A172 (cell line): ENCODE measurements at regions not wholly inside any gene's neighbourhood (a gene's known extent, or its start where the extent isn't known, plus 50 kb on each side); places are given as distances from the start of the nearest gene placed in this dataset.
"Not testable (repeated sequence)": the region's sequence is repeated elsewhere in the genome, so short reads cannot be mapped to it uniquely, and the experiment has no call there.

Source experiments
- DNase-seq: peaks from one replicate; pipeline ENCODE4 v3.0.0-alpha.2; 2015; ENCODE audit warnings: low spot score

- not testable (repeated sequence) for DNase-seq
Observed at GRCh38 chr2:66177128-66177796, 257.7 kb upstream of the MEIS1 start.

GRCh38 chr2:66174491-66174890 lies 260.4 kb upstream of the MEIS1 start:
- no peak for DNase-seq

- no peak for DNase-seq
Observed at GRCh38 chr2:66173645-66174044, 261.3 kb upstream of the MEIS1 start.

GRCh38 chr2:66171530-66171929 lies 263.4 kb upstream of the MEIS1 start:
- DNase-seq: no peak

- no peak for DNase-seq
Observed at GRCh38 chr2:66170744-66171330, 264.1 kb upstream of the MEIS1 start.

- DNase-seq: no peak
Observed at GRCh38 chr2:66169076-66169475, 265.8 kb upstream of the MEIS1 start.

- DNase-seq: peak; percentile 1
Observed at GRCh38 chr2:66164470-66164869, 270.5 kb upstream of the MEIS1 start.

GRCh38 chr2:66156171-66156570 lies 278.8 kb upstream of the MEIS1 start:
- no peak for DNase-seq

GRCh38 chr2:66153941-66154340 lies 281.0 kb upstream of the MEIS1 start:
- DNase-seq: no peak

- no peak for DNase-seq
Observed at GRCh38 chr2:66145490-66145889, 289.4 kb upstream of the MEIS1 start.

GRCh38 chr2:66144324-66144723 lies 290.6 kb upstream of the MEIS1 start:
- DNase-seq: not testable (repeated sequence)

- no peak for DNase-seq
Observed at GRCh38 chr2:66137606-66138130, 297.3 kb upstream of the MEIS1 start.

- peak; percentile 8 for DNase-seq
Observed at GRCh38 chr2:66134138-66134701, 300.7 kb upstream of the MEIS1 start.

- DNase-seq: no peak
Observed at GRCh38 chr2:66127656-66128055, 307.3 kb upstream of the MEIS1 start.

- no peak for DNase-seq
Observed at GRCh38 chr2:66127061-66127460, 307.9 kb upstream of the MEIS1 start.

GRCh38 chr2:66125951-66126350 lies 309.0 kb upstream of the MEIS1 start:
- no peak for DNase-seq

- no peak for DNase-seq
Observed at GRCh38 chr2:66122516-66122915, 312.4 kb upstream of the MEIS1 start.

- DNase-seq: no peak
Observed at GRCh38 chr2:66121946-66122345, 313.0 kb upstream of the MEIS1 start.

- no peak for DNase-seq
Observed at GRCh38 chr2:66113988-66114625, 320.8 kb upstream of the MEIS1 start.

- no peak for DNase-seq
Observed at GRCh38 chr2:66111706-66112105, 323.2 kb upstream of the MEIS1 start.

GRCh38 chr2:66110608-66111007 lies 324.3 kb upstream of the MEIS1 start:
- no peak for DNase-seq

GRCh38 chr2:66110086-66110485 lies 324.8 kb upstream of the MEIS1 start:
- DNase-seq: no peak

GRCh38 chr2:66109419-66109818 lies 325.5 kb upstream of the MEIS1 start:
- DNase-seq: no peak
